ENCODE measurements at regions not wholly inside any gene's neighbourhood (a gene's known extent, or its start where the extent isn't known, plus 50 kb on each side); places are given as distances from the start of the nearest gene placed in this dataset.

GRCh38 chr5:114179134-114179533, 182.7 kb upstream of the KCNN2 start:
- WGBS, 2 donors: 53 to 63% methylated on average over 2 of the region's 2 CpGs
- no peak overlapping the region for H3K4me3 ChIP-seq (ENCODE audit: low read depth, poor library complexity, severe bottlenecking)
- no peak for TF ChIP-seq CTCF (IDR thresholded peaks at IDR 0.05)
- TF ChIP-seq POLR2A (IDR thresholded peaks at IDR 0.05): no peak
- DNase-seq (ENCODE audit: low spot score in 2 of 2): no peak
- intact Hi-C loops (cut with DNase I; ENCODE audit: low total_unique reads): no loop called here

- TF ChIP-seq POLR2A (IDR thresholded peaks at IDR 0.05) (no peak), CTCF (IDR thresholded peaks at IDR 0.05) (no peak)
- DNase-seq (ENCODE audit: low spot score in 2 of 2): no peak
- intact Hi-C loops (cut with DNase I; ENCODE audit: low total_unique reads): no loop called here
- no peak overlapping the region for H3K4me3 ChIP-seq (ENCODE audit: low read depth, poor library complexity, severe bottlenecking)
- 20 to 41% methylated on average over 1 of the region's 1 CpG for WGBS, 2 donors
Observed at GRCh38 chr5:114184006-114184405, 177.9 kb upstream of the KCNN2 start.

GRCh38 chr5:114185274-114185673, 176.6 kb upstream of the KCNN2 start:
- DNase-seq (ENCODE audit: low spot score in 2 of 2): peak in 1 of 2 donors; percentile 14
- no peak overlapping the region for H3K4me3 ChIP-seq (ENCODE audit: low read depth, poor library complexity, severe bottlenecking)
- TF ChIP-seq POLR2A (IDR thresholded peaks at IDR 0.05) (no peak), CTCF (IDR thresholded peaks at IDR 0.05) (no peak)
- intact Hi-C loops (cut with DNase I; ENCODE audit: low total_unique reads): no loop called here
- 22 to 32% methylated on average over 8 of the region's 8 CpGs for WGBS, 2 donors

GRCh38 chr5:114191441-114191840, 170.4 kb upstream of the KCNN2 start:
- H3K4me3 ChIP-seq (ENCODE audit: low read depth, poor library complexity, severe bottlenecking): peak overlapping the region; percentile 5
- intact Hi-C loops (cut with DNase I; ENCODE audit: low total_unique reads): no loop called here
- TF ChIP-seq CTCF (IDR thresholded peaks at IDR 0.05) (no peak), POLR2A (IDR thresholded peaks at IDR 0.05) (no peak)
- WGBS, 2 donors: 40 to 61% methylated on average over 1 of the region's 1 CpG
- no peak for DNase-seq (ENCODE audit: low spot score in 2 of 2)

- no peak overlapping the region for H3K4me3 ChIP-seq (ENCODE audit: low read depth, poor library complexity, severe bottlenecking)
- TF ChIP-seq CTCF (IDR thresholded peaks at IDR 0.05): no peak
- TF ChIP-seq POLR2A (IDR thresholded peaks at IDR 0.05): no peak
- WGBS, 2 donors: 56 to 58% methylated on average over 3 of the region's 3 CpGs
- intact Hi-C loops (cut with DNase I; ENCODE audit: low total_unique reads): no loop called here
- no peak for DNase-seq (ENCODE audit: low spot score in 2 of 2)
Observed at GRCh38 chr5:114192108-114192507, 169.8 kb upstream of the KCNN2 start.

- intact Hi-C loops (cut with DNase I; ENCODE audit: low total_unique reads): loop anchor here (5.0 kb wide), 1 partner anchor 759 kb away; no protein-coding TSS in a partner anchor
- no peak for TF ChIP-seq POLR2A (IDR thresholded peaks at IDR 0.05)
- no peak for TF ChIP-seq CTCF (IDR thresholded peaks at IDR 0.05)
- 40 to 100% methylated on average over 1 of the region's 1 CpG for WGBS, 2 donors
- DNase-seq (ENCODE audit: low spot score in 2 of 2): no peak
- no peak overlapping the region for H3K4me3 ChIP-seq (ENCODE audit: low read depth, poor library complexity, severe bottlenecking)
Observed at GRCh38 chr5:114201332-114201731, 160.5 kb upstream of the KCNN2 start.
